Fibroblast of lung (primary cell): ENCODE measurements at regions not wholly inside any gene's neighbourhood (a gene's known extent, or its start where the extent isn't known, plus 50 kb on each side); places are given as distances from the start of the nearest gene placed in this dataset.

ENCODE experiments used
- EZH2 ChIP-seq: IDR thresholded peaks from 2 replicates; pipeline ENCODE4 v1.5.1; 2012; ENCODE audit warnings: low read length, control low read depth, mild to moderate bottlenecking; ENCODE audit errors: missing control alignments
- TF ChIP-seq, protein P1 (sequence below), 2 donors: IDR thresholded peaks in 1 of 2; conservative IDR thresholded peaks in 1 of 2; 1 replicate in 1 of 2; 2 replicates in 1 of 2; pipeline ENCODE4 v1.5.1; 2011 to 2012; ENCODE audit warnings: low read length in 2 of 2, control low read depth in 1 of 2, inconsistent platforms in 1 of 2, low read depth in 1 of 2, mild to moderate bottlenecking in 1 of 2

DNA sequence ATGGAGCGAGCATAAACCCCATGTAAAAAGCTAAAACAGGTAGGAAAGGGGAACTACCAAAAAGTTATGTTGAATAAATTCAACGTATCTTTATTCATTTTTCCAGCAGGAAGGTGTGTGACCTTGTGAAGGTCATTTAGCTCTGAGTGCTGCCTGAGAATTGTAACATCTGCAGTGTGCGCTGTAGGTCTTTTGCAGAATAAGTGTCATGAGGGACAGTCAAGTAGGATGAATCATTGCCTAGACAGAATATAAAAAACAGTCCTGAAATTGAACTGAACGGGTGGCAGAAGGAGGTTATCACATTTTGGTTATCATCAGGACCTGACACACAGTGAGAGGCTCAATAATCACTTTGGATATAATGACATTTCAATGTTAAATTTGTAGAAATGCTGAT lies 334.8 kb upstream of the NOVA1 start:
- no peak for TF ChIP-seq EZH2
- TF ChIP-seq, protein P1, sequence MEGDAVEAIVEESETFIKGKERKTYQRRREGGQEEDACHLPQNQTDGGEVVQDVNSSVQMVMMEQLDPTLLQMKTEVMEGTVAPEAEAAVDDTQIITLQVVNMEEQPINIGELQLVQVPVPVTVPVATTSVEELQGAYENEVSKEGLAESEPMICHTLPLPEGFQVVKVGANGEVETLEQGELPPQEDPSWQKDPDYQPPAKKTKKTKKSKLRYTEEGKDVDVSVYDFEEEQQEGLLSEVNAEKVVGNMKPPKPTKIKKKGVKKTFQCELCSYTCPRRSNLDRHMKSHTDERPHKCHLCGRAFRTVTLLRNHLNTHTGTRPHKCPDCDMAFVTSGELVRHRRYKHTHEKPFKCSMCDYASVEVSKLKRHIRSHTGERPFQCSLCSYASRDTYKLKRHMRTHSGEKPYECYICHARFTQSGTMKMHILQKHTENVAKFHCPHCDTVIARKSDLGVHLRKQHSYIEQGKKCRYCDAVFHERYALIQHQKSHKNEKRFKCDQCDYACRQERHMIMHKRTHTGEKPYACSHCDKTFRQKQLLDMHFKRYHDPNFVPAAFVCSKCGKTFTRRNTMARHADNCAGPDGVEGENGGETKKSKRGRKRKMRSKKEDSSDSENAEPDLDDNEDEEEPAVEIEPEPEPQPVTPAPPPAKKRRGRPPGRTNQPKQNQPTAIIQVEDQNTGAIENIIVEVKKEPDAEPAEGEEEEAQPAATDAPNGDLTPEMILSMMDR (conservative IDR thresholded peaks at IDR 0.05 in 1 of 2, IDR thresholded peaks at IDR 0.05 in 1 of 2; ENCODE audit: low read depth in 1 of 2, low read length in 2 of 2): no peak
